B cell (primary cell): ENCODE measurements at regions not wholly inside any gene's neighbourhood (a gene's known extent, or its start where the extent isn't known, plus 50 kb on each side); places are given as distances from the start of the nearest gene placed in this dataset.

Experiments
- CTCF ChIP-seq: fragments of 200-600 bp; IDR thresholded peaks from one replicate; pipeline ENCODE4 v1.8.0; 2022; ENCODE audit warnings: antibody characterized with exemption, mild to moderate bottlenecking
- EZH2 ChIP-seq: IDR thresholded peaks from 2 replicates; pipeline ENCODE4 v1.6.1; 2012; ENCODE audit warnings: borderline replicate concordance, low read depth, mild to moderate bottlenecking, moderate library complexity, low read length; ENCODE audit not compliant: insufficient read depth, poor library complexity, severe bottlenecking

GRCh38 chr16:77041468-77041867 is 149.5 kb upstream of the MON1B start:
- TF ChIP-seq EZH2: no peak
- TF ChIP-seq CTCF: no peak
